HCT116 (cell line): ENCODE measurements at regions not wholly inside any gene's neighbourhood (a gene's known extent, or its start where the extent isn't known, plus 50 kb on each side); places are given as distances from the start of the nearest gene placed in this dataset.

Experiments
- ATAC-seq: fragments of 200-7000 bp; cut with Tn5 transposase; 2 replicates; pipeline ENCODE4 v1.9.1; 2020; ENCODE audit warnings: mild to moderate bottlenecking, moderate library complexity
- BruUV-seq: library from RNA; stranded (reverse); fragments of 400-500 nt; replicated peaks from 2 replicates; lab custom pipeline; 2021; lab: Mats Ljungman, UMichigan
- CTCF ChIA-PET: fragments of 300-600 bp; sonication (Branson Sonifier 250); formaldehyde crosslinking; loops from one replicate; lab custom pipeline; 2021; ENCODE audit warnings: antibody characterized with exemption; lab: Charles Lee
- POLR2A ChIA-PET: fragments of 300-600, 350-600 bp; sonication (Branson Sonifier 250); formaldehyde crosslinking; loops from one replicate; lab custom pipeline; 2021; ENCODE audit warnings: antibody characterized with exemption; lab: Charles Lee
- RAD21 ChIA-PET, 2 experiments: fragments of 300-600 bp; sonication (Branson Sonifier 250); formaldehyde crosslinking; loops; one replicate each; lab custom pipeline; 2023; ENCODE audit warnings: low total read pairs in 2 of 2; ENCODE audit not compliant: uncharacterized antibody in 2 of 2, unreplicated experiment in 2 of 2, low non-redundant PET in 1 of 2; lab: Charles Lee
- DNase-seq: peaks from one replicate; pipeline ENCODE4 v3.0.0-alpha.2; 2010; ENCODE audit warnings: low read depth, low spot score
- H2AFZ ChIP-seq: fragments of 200-600 bp; shearing (Covaris generic), sonication (generic); 2 replicates; pipeline ENCODE4 v1.6.1; 2017; ENCODE audit warnings: low read depth, mixed run types, mixed read lengths, antibody characterized with exemption, low read length; ENCODE audit not compliant: poor library complexity, severe bottlenecking
- H3K27ac ChIP-seq: 2 replicates; pipeline ENCODE4 v1.5.1; 2012; ENCODE audit warnings: low read depth, low read length
- H3K27me3 ChIP-seq: fragments of 200-600 bp; sonication (generic); 2 replicates; pipeline ENCODE4 v1.6.1; 2016; ENCODE audit warnings: mixed run types, low read length, mixed read lengths; ENCODE audit not compliant: insufficient read depth
- H3K36me3 ChIP-seq, 2 experiments: fragments of 200-500 bp in 1 of 2; fragments of 200-600 bp in 1 of 2; sonication (Bioruptor generic) in 1 of 2; sonication (generic) in 1 of 2; 2 replicates each; pipeline versions ENCODE4 v1.5.1 to v1.6.1; 2014 to 2016; ENCODE audit warnings: low read length in 2 of 2, inconsistent platforms in 1 of 2, mixed read lengths in 1 of 2, mixed run types in 1 of 2; ENCODE audit not compliant: insufficient read depth in 2 of 2, control insufficient read depth in 1 of 2
- H3K4me1 ChIP-seq, 2 experiments: fragments of 200-600 bp in 1 of 2; sonication (generic) in 1 of 2; 2 replicates each; pipeline versions ENCODE4 v1.5.1 to v1.6.1; 2012 to 2017; ENCODE audit warnings: low read length in 2 of 2, inconsistent platforms in 1 of 2, mild to moderate bottlenecking in 1 of 2, mixed read lengths in 1 of 2, mixed run types in 1 of 2, moderate library complexity in 1 of 2; ENCODE audit not compliant: insufficient read depth in 2 of 2, control insufficient read depth in 1 of 2
- H3K4me2 ChIP-seq: fragments of 200-600 bp; sonication (generic); 2 replicates; pipeline ENCODE4 v1.6.1; 2017; ENCODE audit warnings: mixed run types, low read length, mixed read lengths
- H3K4me3 ChIP-seq, 2 experiments: fragments of 200-600 bp in 1 of 2; sonication (generic) in 1 of 2; replicated peaks in 1 of 2; 2 replicates each; pipeline ENCODE4 v1.5.1; 2011 to 2016; ENCODE audit warnings: low read length in 2 of 2, control low read depth in 1 of 2, low read depth in 1 of 2, mild to moderate bottlenecking in 1 of 2, mixed read lengths in 1 of 2, mixed run types in 1 of 2
- H3K79me2 ChIP-seq: fragments of 200-600 bp; sonication (generic); 2 replicates; pipeline ENCODE4 v1.6.1; 2017; ENCODE audit warnings: mild to moderate bottlenecking, mixed run types, low read length, moderate library complexity, mixed read lengths; ENCODE audit not compliant: insufficient read depth
- H3K9ac ChIP-seq: fragments of 200-600 bp; sonication (generic); 2 replicates; pipeline ENCODE4 v1.6.1; 2016; ENCODE audit warnings: low read length, mixed read lengths
- H3K9me2 ChIP-seq: fragments of 200-600 bp; sonication (generic), shearing (Covaris generic); 2 replicates; pipeline ENCODE4 v1.6.1; 2017; ENCODE audit warnings: mixed run types, mild to moderate bottlenecking, moderate library complexity; ENCODE audit not compliant: insufficient read depth
- H3K9me3 ChIP-seq, 2 experiments: fragments of 200-500 bp in 1 of 2; fragments of 200-600 bp in 1 of 2; sonication (Bioruptor generic) in 1 of 2; sonication (generic) in 1 of 2; 2 replicates each; pipeline ENCODE4 v1.6.1; 2014 to 2017; ENCODE audit warnings: low read length in 2 of 2, mixed read lengths in 2 of 2, inconsistent platforms in 1 of 2, low read depth in 1 of 2, mild to moderate bottlenecking in 1 of 2, mixed run types in 1 of 2, moderate library complexity in 1 of 2; ENCODE audit not compliant: control insufficient read depth in 1 of 2, insufficient read depth in 1 of 2
- H4K20me1 ChIP-seq: fragments of 200-600 bp; sonication (generic), shearing (Covaris generic); 2 replicates; pipeline ENCODE4 v1.6.1; 2017; ENCODE audit warnings: mixed run types, mild to moderate bottlenecking, moderate library complexity; ENCODE audit not compliant: insufficient read depth
- EZH2 ChIP-seq: fragments of 200-600 bp; sonication (generic); IDR thresholded peaks from 2 replicates; pipeline ENCODE4 v1.6.1; 2017; ENCODE audit warnings: antibody characterized with exemption, mixed run types
- REST ChIP-seq: IDR thresholded peaks from 2 replicates; pipeline ENCODE4 v1.6.1; 2012; ENCODE audit warnings: low read depth
- ZNF274 ChIP-seq: fragments of 200-500 bp; sonication (Bioruptor generic); IDR thresholded peaks from 2 replicates; pipeline ENCODE4 v1.6.1; 2014; ENCODE audit warnings: mild to moderate bottlenecking, low read depth, low read length, inconsistent platforms
- intact Hi-C: fragments of 100-400 bp; cut with micrococcal nuclease; formaldehyde crosslinking; loops from 2 replicates; pipeline ENCODE4 v1.10.0; 2022

GRCh38 chr2:224210286-224211180, 171.4 kb upstream of the SERPINE2 start:
- POLR2A ChIA-PET, result no interaction called here
- no TSS peak for BruUV-seq
- H3K27me3 ChIP-seq, result no peaks in the 10 kb centered on the region
- no peak for DNase-seq
- no peaks in the 10 kb centered on the region for H3K79me2 ChIP-seq
- RAD21 ChIA-PET, result no interaction called here
- ATAC-seq, result no peak
- no peak overlapping the region for H2AFZ ChIP-seq
- H3K36me3 ChIP-seq, result no peaks in the 10 kb centered on the region
- no peak for TF ChIP-seq EZH2
- CTCF ChIA-PET, result no interaction called here
- no peaks in the 10 kb centered on the region for H3K4me1 ChIP-seq
- H4K20me1 ChIP-seq, result no peaks in the 10 kb centered on the region
- intact Hi-C loops, result no loop called here
- no peak overlapping the region for H3K4me3 ChIP-seq
- H3K9ac ChIP-seq, result no peak overlapping the region
- H3K9me3 ChIP-seq, result no peaks in the 10 kb centered on the region
- no peak overlapping the region for H3K27ac ChIP-seq
- H3K9me2 ChIP-seq, result no peaks in the 10 kb centered on the region
- no peak overlapping the region for H3K4me2 ChIP-seq

DNA sequence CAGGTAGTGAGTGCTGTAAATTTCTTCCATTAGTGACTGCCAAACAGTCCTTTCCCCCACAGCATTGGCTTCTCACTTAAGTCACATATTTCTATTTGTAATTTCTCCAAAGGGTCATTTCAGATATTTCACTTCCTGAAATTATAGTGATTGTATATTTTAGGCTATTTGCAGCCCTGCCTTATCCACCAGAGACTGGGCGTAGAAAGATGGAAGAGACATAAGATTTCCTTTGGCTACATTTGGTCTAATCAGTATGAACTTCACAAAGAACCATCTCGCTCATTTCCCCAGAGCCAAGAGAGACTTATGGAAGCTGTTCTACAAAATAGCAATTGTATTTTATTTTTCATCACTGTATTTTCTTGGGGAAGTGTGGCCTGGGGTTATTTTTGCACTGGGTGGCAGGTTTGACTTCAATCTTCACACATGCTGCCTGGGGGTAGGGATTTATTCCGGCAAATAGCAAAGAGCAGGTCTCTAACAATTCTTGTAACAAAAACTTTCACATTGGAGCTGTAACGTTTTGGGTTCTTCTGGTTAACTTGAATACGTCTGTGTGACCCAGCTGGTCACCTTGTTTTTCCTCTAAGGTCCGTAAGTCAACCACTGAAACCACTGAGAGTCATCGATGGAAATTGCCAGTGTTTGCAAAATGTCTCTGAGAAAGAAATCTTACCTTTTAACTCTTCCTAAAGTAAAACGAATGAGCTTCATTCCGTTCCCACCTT, 170.6 kb upstream of the SERPINE2 start:
- no peaks in the 10 kb centered on the region for H4K20me1 ChIP-seq
- ChIA-PET POLR2A (no interaction called here), CTCF (no interaction called here), RAD21 (no interaction called here)
- H3K9ac ChIP-seq, result no peak overlapping the region
- H3K4me3 ChIP-seq, result no peak overlapping the region
- no peaks in the 10 kb centered on the region for H3K4me1 ChIP-seq
- H3K9me3 ChIP-seq, result no peaks in the 10 kb centered on the region
- H3K9me2 ChIP-seq, result no peaks in the 10 kb centered on the region
- no peaks in the 10 kb centered on the region for H3K27me3 ChIP-seq
- no peaks in the 10 kb centered on the region for H3K36me3 ChIP-seq
- no peak overlapping the region for H2AFZ ChIP-seq
- intact Hi-C loops, result no loop called here
- H3K27ac ChIP-seq, result no peak overlapping the region
- TF ChIP-seq ZNF274, result no peak
- no peak for TF ChIP-seq REST
- DNase-seq (no peak), ATAC-seq (no peak)
- no TSS peak for BruUV-seq
- H3K79me2 ChIP-seq, result no peaks in the 10 kb centered on the region
- no peak overlapping the region for H3K4me2 ChIP-seq
